HCT116 (cell line): ENCODE measurements at regions not wholly inside any gene's neighbourhood (a gene's known extent, or its start where the extent isn't known, plus 50 kb on each side); places are given as distances from the start of the nearest gene placed in this dataset.

Source experiments
- ATAC-seq: fragments of 200-7000 bp; cut with Tn5 transposase; 2 replicates; pipeline ENCODE4 v1.9.1; 2020; ENCODE audit warnings: mild to moderate bottlenecking, moderate library complexity
- BruUV-seq: library from RNA; stranded (reverse); fragments of 400-500 nt; replicated peaks from 2 replicates; lab custom pipeline; 2021; lab: Mats Ljungman, UMichigan
- CTCF ChIA-PET: fragments of 300-600 bp; sonication (Branson Sonifier 250); formaldehyde crosslinking; loops from one replicate; lab custom pipeline; 2021; ENCODE audit warnings: antibody characterized with exemption; lab: Charles Lee
- POLR2A ChIA-PET: fragments of 300-600, 350-600 bp; sonication (Branson Sonifier 250); formaldehyde crosslinking; loops from one replicate; lab custom pipeline; 2021; ENCODE audit warnings: antibody characterized with exemption; lab: Charles Lee
- RAD21 ChIA-PET, 2 experiments: fragments of 300-600 bp; sonication (Branson Sonifier 250); formaldehyde crosslinking; loops; one replicate each; lab custom pipeline; 2023; ENCODE audit warnings: low total read pairs in 2 of 2; ENCODE audit not compliant: uncharacterized antibody in 2 of 2, unreplicated experiment in 2 of 2, low non-redundant PET in 1 of 2; lab: Charles Lee
- DNase-seq: peaks from one replicate; pipeline ENCODE4 v3.0.0-alpha.2; 2010; ENCODE audit warnings: low read depth, low spot score
- H2AFZ ChIP-seq: fragments of 200-600 bp; shearing (Covaris generic), sonication (generic); 2 replicates; pipeline ENCODE4 v1.6.1; 2017; ENCODE audit warnings: low read depth, mixed run types, mixed read lengths, antibody characterized with exemption, low read length; ENCODE audit not compliant: poor library complexity, severe bottlenecking
- H3K27ac ChIP-seq: 2 replicates; pipeline ENCODE4 v1.5.1; 2012; ENCODE audit warnings: low read depth, low read length
- H3K27me3 ChIP-seq: fragments of 200-600 bp; sonication (generic); 2 replicates; pipeline ENCODE4 v1.6.1; 2016; ENCODE audit warnings: mixed run types, low read length, mixed read lengths; ENCODE audit not compliant: insufficient read depth
- H3K36me3 ChIP-seq, 2 experiments: fragments of 200-500 bp in 1 of 2; fragments of 200-600 bp in 1 of 2; sonication (Bioruptor generic) in 1 of 2; sonication (generic) in 1 of 2; 2 replicates each; pipeline versions ENCODE4 v1.5.1 to v1.6.1; 2014 to 2016; ENCODE audit warnings: low read length in 2 of 2, inconsistent platforms in 1 of 2, mixed read lengths in 1 of 2, mixed run types in 1 of 2; ENCODE audit not compliant: insufficient read depth in 2 of 2, control insufficient read depth in 1 of 2
- H3K4me1 ChIP-seq, 2 experiments: fragments of 200-600 bp in 1 of 2; sonication (generic) in 1 of 2; 2 replicates each; pipeline versions ENCODE4 v1.5.1 to v1.6.1; 2012 to 2017; ENCODE audit warnings: low read length in 2 of 2, inconsistent platforms in 1 of 2, mild to moderate bottlenecking in 1 of 2, mixed read lengths in 1 of 2, mixed run types in 1 of 2, moderate library complexity in 1 of 2; ENCODE audit not compliant: insufficient read depth in 2 of 2, control insufficient read depth in 1 of 2
- H3K4me2 ChIP-seq: fragments of 200-600 bp; sonication (generic); 2 replicates; pipeline ENCODE4 v1.6.1; 2017; ENCODE audit warnings: mixed run types, low read length, mixed read lengths
- H3K4me3 ChIP-seq, 2 experiments: fragments of 200-600 bp in 1 of 2; sonication (generic) in 1 of 2; replicated peaks in 1 of 2; 2 replicates each; pipeline ENCODE4 v1.5.1; 2011 to 2016; ENCODE audit warnings: low read length in 2 of 2, control low read depth in 1 of 2, low read depth in 1 of 2, mild to moderate bottlenecking in 1 of 2, mixed read lengths in 1 of 2, mixed run types in 1 of 2
- H3K79me2 ChIP-seq: fragments of 200-600 bp; sonication (generic); 2 replicates; pipeline ENCODE4 v1.6.1; 2017; ENCODE audit warnings: mild to moderate bottlenecking, mixed run types, low read length, moderate library complexity, mixed read lengths; ENCODE audit not compliant: insufficient read depth
- H3K9ac ChIP-seq: fragments of 200-600 bp; sonication (generic); 2 replicates; pipeline ENCODE4 v1.6.1; 2016; ENCODE audit warnings: low read length, mixed read lengths
- H3K9me2 ChIP-seq: fragments of 200-600 bp; sonication (generic), shearing (Covaris generic); 2 replicates; pipeline ENCODE4 v1.6.1; 2017; ENCODE audit warnings: mixed run types, mild to moderate bottlenecking, moderate library complexity; ENCODE audit not compliant: insufficient read depth
- H3K9me3 ChIP-seq, 2 experiments: fragments of 200-500 bp in 1 of 2; fragments of 200-600 bp in 1 of 2; sonication (Bioruptor generic) in 1 of 2; sonication (generic) in 1 of 2; 2 replicates each; pipeline ENCODE4 v1.6.1; 2014 to 2017; ENCODE audit warnings: low read length in 2 of 2, mixed read lengths in 2 of 2, inconsistent platforms in 1 of 2, low read depth in 1 of 2, mild to moderate bottlenecking in 1 of 2, mixed run types in 1 of 2, moderate library complexity in 1 of 2; ENCODE audit not compliant: control insufficient read depth in 1 of 2, insufficient read depth in 1 of 2
- H4K20me1 ChIP-seq: fragments of 200-600 bp; sonication (generic), shearing (Covaris generic); 2 replicates; pipeline ENCODE4 v1.6.1; 2017; ENCODE audit warnings: mixed run types, mild to moderate bottlenecking, moderate library complexity; ENCODE audit not compliant: insufficient read depth
- CBX3 ChIP-seq: IDR thresholded peaks from 2 replicates; pipeline ENCODE4 v1.6.1; 2012; ENCODE audit warnings: low read depth
- CEBPB ChIP-seq: IDR thresholded peaks from 2 replicates; pipeline ENCODE4 v1.6.1; 2012; ENCODE audit warnings: low read depth
- ELF1 ChIP-seq: IDR thresholded peaks from 2 replicates; pipeline ENCODE4 v1.6.1; 2012; ENCODE audit warnings: low read depth, borderline replicate concordance
- EZH2 ChIP-seq: fragments of 200-600 bp; sonication (generic); IDR thresholded peaks from 2 replicates; pipeline ENCODE4 v1.6.1; 2017; ENCODE audit warnings: antibody characterized with exemption, mixed run types
- EZH2phosphoT487 ChIP-seq: fragments of 200-600 bp; IDR thresholded peaks from 2 replicates; pipeline ENCODE4 v1.6.1; 2018; ENCODE audit warnings: antibody characterized with exemption, borderline replicate concordance
- FOSL1 ChIP-seq: IDR thresholded peaks from 2 replicates; pipeline ENCODE4 v1.6.1; 2012; ENCODE audit warnings: low read depth
- JUND ChIP-seq: IDR thresholded peaks from 2 replicates; pipeline ENCODE4 v1.6.1; 2012
- RAD21 ChIP-seq: IDR thresholded peaks from 2 replicates; pipeline ENCODE4 v1.6.1; 2012; ENCODE audit warnings: low read depth, mild to moderate bottlenecking
- SIN3A ChIP-seq: IDR thresholded peaks from 2 replicates; pipeline ENCODE4 v1.6.1; 2012; ENCODE audit warnings: low read depth
- SP1 ChIP-seq: IDR thresholded peaks from 2 replicates; pipeline ENCODE4 v1.6.1; 2012; ENCODE audit warnings: low read depth
- SRF ChIP-seq: IDR thresholded peaks from 2 replicates; pipeline ENCODE4 v1.6.1; 2012; ENCODE audit warnings: low read depth
- TCF7L2 ChIP-seq: IDR thresholded peaks from 2 replicates; pipeline ENCODE4 v1.7.0; 2011; ENCODE audit warnings: borderline replicate concordance, inconsistent platforms; ENCODE audit not compliant: insufficient read depth, insufficient read length; ENCODE audit errors: extremely low read depth
- YY1 ChIP-seq: IDR thresholded peaks from 2 replicates; pipeline ENCODE4 v1.6.1; 2011; ENCODE audit warnings: low read length, low read depth, moderate library complexity, mild to moderate bottlenecking; ENCODE audit not compliant: insufficient replicate concordance; ENCODE audit errors: extremely low read depth
- ZFX ChIP-seq: fragments of 450-650 bp; IDR thresholded peaks from 2 replicates; pipeline ENCODE4 v1.6.1; 2017
- intact Hi-C: fragments of 100-400 bp; cut with micrococcal nuclease; formaldehyde crosslinking; loops from 2 replicates; pipeline ENCODE4 v1.10.0; 2022
- TF ChIP-seq, protein P1 (sequence below), 3 experiments: fragments of 200-600 bp in 1 of 3; sonication (generic) in 1 of 3; IDR thresholded peaks in 2 of 3; conservative IDR thresholded peaks in 1 of 3; 2 replicates each; pipeline ENCODE4 v1.5.1; 2012 to 2017; ENCODE audit warnings: low read depth in 2 of 3, low read length in 2 of 3, antibody characterized with exemption in 1 of 3, borderline replicate concordance in 1 of 3, control low read depth in 1 of 3, mild to moderate bottlenecking in 1 of 3, mixed read lengths in 1 of 3, mixed run types in 1 of 3, moderate library complexity in 1 of 3; ENCODE audit not compliant: insufficient read depth in 1 of 3
- TF ChIP-seq, protein P2 (sequence below): IDR thresholded peaks from 2 replicates; pipeline ENCODE4 v1.6.1; 2011; ENCODE audit warnings: mild to moderate bottlenecking, low read length, moderate library complexity; ENCODE audit not compliant: insufficient replicate concordance; ENCODE audit errors: extremely low read depth
- TF ChIP-seq, protein P3 (sequence below): IDR thresholded peaks from 2 replicates; pipeline ENCODE4 v1.6.1; 2012; ENCODE audit warnings: low read depth

DNA sequence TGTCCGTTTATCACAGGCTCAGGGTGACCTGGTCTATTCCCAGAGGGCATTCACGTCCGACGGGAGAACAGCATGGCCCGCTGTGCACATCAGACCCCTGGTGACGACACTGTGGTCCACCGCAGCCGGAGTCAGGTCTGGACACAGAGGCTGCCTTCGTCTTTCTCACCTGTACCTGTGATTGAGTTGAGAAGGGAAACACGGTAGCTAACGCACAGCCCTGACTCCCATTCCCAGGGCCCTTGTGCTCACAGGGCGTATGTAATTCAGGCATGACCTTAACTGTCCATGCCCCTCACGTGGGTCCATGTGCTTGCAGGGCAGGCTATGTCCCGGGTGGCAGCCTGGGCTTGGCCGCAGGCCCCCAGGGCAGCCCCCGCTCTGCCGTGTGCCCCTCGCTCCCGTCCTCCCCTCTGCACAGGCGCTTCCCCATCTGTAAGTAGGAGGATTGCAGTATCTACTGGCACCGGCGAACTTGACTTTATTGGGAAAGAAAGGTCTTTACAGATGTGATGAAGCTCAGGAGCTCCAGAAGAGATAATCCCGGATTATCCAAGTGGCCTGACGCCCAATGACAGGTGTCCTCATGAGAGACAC lies 221.3 kb upstream of the TCERG1L start (continued):
- no peak for TF ChIP-seq CEBPB
- no peak for TF ChIP-seq ELF1
- no peak for TF ChIP-seq EZH2
- no peak for TF ChIP-seq SIN3A
- TF ChIP-seq, protein P1, sequence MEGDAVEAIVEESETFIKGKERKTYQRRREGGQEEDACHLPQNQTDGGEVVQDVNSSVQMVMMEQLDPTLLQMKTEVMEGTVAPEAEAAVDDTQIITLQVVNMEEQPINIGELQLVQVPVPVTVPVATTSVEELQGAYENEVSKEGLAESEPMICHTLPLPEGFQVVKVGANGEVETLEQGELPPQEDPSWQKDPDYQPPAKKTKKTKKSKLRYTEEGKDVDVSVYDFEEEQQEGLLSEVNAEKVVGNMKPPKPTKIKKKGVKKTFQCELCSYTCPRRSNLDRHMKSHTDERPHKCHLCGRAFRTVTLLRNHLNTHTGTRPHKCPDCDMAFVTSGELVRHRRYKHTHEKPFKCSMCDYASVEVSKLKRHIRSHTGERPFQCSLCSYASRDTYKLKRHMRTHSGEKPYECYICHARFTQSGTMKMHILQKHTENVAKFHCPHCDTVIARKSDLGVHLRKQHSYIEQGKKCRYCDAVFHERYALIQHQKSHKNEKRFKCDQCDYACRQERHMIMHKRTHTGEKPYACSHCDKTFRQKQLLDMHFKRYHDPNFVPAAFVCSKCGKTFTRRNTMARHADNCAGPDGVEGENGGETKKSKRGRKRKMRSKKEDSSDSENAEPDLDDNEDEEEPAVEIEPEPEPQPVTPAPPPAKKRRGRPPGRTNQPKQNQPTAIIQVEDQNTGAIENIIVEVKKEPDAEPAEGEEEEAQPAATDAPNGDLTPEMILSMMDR (IDR thresholded peaks at IDR 0.05 in 2 of 3, conservative IDR thresholded peaks at IDR 0.05 in 1 of 3; ENCODE audit: borderline replicate concordance in 1 of 3, insufficient read depth in 1 of 3, low read depth in 2 of 3, low read length in 2 of 3) = no peak
- TF ChIP-seq TCF7L2 = no peak

DNA sequence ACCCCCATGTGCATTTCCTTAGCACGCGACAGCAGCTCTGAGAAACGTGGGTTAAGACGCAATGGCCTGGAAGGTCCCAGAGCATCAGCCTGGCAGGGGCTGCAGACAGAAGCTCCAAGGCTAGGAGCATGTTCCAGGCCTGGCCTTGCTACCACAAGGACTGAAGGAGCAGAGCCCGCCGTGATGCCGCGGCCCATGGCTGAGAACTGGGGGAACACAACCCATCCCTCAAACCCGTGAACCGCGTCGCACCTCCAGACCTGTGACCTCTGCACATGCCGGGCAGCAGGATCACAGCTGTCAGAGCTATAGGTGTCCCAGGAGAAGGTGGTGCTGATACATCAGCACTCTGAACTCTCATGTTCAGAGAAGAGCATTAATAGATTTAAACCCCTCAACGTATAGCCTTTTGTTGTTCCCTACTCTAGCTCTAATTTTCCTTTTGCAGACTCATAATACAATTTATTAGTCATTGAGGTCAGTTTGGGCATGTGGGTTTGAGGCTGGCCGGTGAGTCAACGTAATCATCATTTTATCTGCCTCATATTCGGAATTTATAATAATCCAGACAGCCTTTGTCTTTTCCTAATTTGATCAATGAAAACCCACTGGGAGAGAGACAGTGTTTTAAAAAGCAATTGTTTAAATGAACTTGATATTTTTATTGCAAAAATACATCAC lies 222.5 kb upstream of the TCERG1L start:
- DNase-seq = no peak
- RAD21 ChIA-PET = no interaction called here
- Histone ChIP-seq H2AFZ (no peak overlapping the region), H3K79me2 (no peaks in the 10 kb centered on the region), H3K9ac (no peak overlapping the region), H3K36me3 (no peaks in the 10 kb centered on the region), H3K27ac (no peak overlapping the region), H3K4me1 (no peaks in the 10 kb centered on the region), H3K4me2 (no peak overlapping the region), H3K4me3 (no peak overlapping the region), H3K27me3 (no peaks in the 10 kb centered on the region), H4K20me1 (no peaks in the 10 kb centered on the region), H3K9me3 (no peaks in the 10 kb centered on the region), H3K9me2 (no peaks in the 10 kb centered on the region)
- intact Hi-C loops = no loop called here
- POLR2A ChIA-PET = no interaction called here
- BruUV-seq = no TSS peak
- no peak for ATAC-seq
- CTCF ChIA-PET = no interaction called here
- TF ChIP-seq ELF1 = no peak
- TF ChIP-seq TCF7L2 = no peak
- TF ChIP-seq ZFX = no peak
- TF ChIP-seq EZH2phosphoT487 = no peak
- TF ChIP-seq CBX3 = no peak
- TF ChIP-seq, protein P2, sequence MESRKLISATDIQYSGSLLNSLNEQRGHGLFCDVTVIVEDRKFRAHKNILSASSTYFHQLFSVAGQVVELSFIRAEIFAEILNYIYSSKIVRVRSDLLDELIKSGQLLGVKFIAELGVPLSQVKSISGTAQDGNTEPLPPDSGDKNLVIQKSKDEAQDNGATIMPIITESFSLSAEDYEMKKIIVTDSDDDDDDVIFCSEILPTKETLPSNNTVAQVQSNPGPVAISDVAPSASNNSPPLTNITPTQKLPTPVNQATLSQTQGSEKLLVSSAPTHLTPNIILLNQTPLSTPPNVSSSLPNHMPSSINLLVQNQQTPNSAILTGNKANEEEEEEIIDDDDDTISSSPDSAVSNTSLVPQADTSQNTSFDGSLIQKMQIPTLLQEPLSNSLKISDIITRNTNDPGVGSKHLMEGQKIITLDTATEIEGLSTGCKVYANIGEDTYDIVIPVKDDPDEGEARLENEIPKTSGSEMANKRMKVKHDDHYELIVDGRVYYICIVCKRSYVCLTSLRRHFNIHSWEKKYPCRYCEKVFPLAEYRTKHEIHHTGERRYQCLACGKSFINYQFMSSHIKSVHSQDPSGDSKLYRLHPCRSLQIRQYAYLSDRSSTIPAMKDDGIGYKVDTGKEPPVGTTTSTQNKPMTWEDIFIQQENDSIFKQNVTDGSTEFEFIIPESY = no peak
- TF ChIP-seq SRF = no peak
- TF ChIP-seq, protein P3, sequence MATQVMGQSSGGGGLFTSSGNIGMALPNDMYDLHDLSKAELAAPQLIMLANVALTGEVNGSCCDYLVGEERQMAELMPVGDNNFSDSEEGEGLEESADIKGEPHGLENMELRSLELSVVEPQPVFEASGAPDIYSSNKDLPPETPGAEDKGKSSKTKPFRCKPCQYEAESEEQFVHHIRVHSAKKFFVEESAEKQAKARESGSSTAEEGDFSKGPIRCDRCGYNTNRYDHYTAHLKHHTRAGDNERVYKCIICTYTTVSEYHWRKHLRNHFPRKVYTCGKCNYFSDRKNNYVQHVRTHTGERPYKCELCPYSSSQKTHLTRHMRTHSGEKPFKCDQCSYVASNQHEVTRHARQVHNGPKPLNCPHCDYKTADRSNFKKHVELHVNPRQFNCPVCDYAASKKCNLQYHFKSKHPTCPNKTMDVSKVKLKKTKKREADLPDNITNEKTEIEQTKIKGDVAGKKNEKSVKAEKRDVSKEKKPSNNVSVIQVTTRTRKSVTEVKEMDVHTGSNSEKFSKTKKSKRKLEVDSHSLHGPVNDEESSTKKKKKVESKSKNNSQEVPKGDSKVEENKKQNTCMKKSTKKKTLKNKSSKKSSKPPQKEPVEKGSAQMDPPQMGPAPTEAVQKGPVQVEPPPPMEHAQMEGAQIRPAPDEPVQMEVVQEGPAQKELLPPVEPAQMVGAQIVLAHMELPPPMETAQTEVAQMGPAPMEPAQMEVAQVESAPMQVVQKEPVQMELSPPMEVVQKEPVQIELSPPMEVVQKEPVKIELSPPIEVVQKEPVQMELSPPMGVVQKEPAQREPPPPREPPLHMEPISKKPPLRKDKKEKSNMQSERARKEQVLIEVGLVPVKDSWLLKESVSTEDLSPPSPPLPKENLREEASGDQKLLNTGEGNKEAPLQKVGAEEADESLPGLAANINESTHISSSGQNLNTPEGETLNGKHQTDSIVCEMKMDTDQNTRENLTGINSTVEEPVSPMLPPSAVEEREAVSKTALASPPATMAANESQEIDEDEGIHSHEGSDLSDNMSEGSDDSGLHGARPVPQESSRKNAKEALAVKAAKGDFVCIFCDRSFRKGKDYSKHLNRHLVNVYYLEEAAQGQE = no peak
- TF ChIP-seq JUND = no peak
- TF ChIP-seq YY1 = no peak
- TF ChIP-seq SP1 = no peak
- no peak for TF ChIP-seq EZH2
- TF ChIP-seq RAD21 = no peak
- no peak for TF ChIP-seq FOSL1
- TF ChIP-seq SIN3A = no peak
